Ovary (tissue), 1 donor: ENCODE measurements at regions not wholly inside any gene's neighbourhood (a gene's known extent, or its start where the extent isn't known, plus 50 kb on each side); places are given as distances from the start of the nearest gene placed in this dataset.

ENCODE experiments used
- EP300 ChIP-seq: sonication (generic); formaldehyde crosslinking; IDR thresholded peaks from one replicate; pipeline ENCODE4 v1.6.1; 2017; ENCODE audit warnings: antibody characterized with exemption
- POLR2A ChIP-seq: fragments of 450-650 bp; IDR thresholded peaks from one replicate; pipeline ENCODE4 v1.6.1; 2017; ENCODE audit warnings: antibody characterized with exemption, mild to moderate bottlenecking, moderate library complexity

DNA sequence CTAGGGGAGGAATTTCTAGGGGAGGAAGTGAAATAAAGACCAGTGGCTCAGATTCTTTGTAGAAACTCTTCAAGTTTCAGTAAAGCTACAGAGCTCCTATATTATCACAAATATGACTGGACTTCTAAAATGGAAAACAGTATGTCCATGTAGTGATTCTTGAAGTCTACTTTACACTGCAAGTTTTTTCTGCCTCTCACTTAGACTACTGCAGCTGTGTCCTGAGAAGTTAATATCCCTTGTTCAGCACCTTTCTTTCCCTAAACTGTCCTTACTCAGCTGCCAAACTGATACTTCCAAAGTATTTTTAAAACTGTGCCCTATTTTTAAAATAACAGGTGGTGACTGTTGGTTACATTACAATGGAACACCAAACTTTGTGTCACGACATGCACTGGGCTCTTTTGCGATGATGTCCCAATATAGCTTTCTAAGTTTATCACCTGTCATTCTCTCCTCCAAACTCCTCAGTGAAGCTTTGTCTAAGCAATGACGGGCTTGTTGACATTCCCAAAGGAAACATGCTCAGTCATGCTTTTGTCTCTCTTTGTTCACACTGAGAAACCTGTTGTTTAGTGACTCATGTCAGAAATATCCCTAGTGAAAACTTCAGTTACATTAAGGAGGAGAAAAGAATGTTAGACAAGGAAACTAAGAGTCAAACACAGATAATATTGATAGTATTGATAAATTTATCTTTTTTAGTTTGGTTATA is 341.1 kb downstream of the ARL6IP6 start:
- TF ChIP-seq EP300 (no peak), POLR2A (no peak)
